ENCODE measurements at regions not wholly inside any gene's neighbourhood (a gene's known extent, or its start where the extent isn't known, plus 50 kb on each side); places are given as distances from the start of the nearest gene placed in this dataset.

DNA sequence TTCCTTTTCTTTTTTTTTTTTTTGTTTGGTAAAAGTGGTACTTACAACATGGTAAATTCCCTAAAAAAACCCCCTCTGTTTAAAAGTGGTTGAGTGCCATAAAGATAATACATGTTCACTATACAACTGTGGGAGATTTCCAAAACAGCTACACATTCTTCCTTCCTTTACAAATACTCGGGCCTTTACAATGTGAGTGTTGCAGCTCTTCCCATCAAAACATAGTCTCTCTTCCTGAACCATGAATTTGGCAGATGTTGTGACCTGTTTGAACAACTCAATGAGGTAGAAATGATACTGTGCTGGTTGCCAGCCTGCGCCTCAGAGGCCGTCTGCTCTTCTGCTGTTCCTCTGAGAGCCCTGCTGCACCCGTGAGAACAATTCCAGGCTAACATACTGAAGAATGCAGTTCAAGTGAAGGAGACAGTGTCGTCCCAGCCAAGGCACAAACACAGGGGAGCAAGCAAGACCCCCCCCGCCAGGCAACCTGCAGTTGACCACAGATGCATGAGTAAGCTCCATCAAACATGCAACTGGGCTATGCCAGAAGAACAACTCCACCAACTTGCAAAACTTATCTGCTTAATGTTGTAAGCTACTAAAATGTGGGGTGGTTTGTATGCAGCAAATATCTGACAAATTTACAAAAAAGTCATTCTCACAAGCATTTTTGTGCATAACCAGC is 645.0 kb downstream of the PCDH7 start:
- DNase-seq (ENCODE audit: low spot score): no peak
- H3K27ac Mint-ChIP-seq (ENCODE audit: unreplicated experiment): no peak overlapping the region
- H3K27me3 Mint-ChIP-seq (ENCODE audit: unreplicated experiment): peaks cover 2% of the 10 kb centered on the region
- peaks cover 3% of the 10 kb centered on the region for H3K4me1 Mint-ChIP-seq (ENCODE audit: unreplicated experiment)
- no peaks in the 10 kb centered on the region for H3K9me3 Mint-ChIP-seq (ENCODE audit: unreplicated experiment)
- H3K36me3 Mint-ChIP-seq (ENCODE audit: low read depth, unreplicated experiment): no peaks in the 10 kb centered on the region
- no peak for TF ChIP-seq CTCF (IDR thresholded peaks at IDR 0.05; ENCODE audit: unreplicated experiment)
- H3K4me3 Mint-ChIP-seq (ENCODE audit: unreplicated experiment): no peak overlapping the region

DNA sequence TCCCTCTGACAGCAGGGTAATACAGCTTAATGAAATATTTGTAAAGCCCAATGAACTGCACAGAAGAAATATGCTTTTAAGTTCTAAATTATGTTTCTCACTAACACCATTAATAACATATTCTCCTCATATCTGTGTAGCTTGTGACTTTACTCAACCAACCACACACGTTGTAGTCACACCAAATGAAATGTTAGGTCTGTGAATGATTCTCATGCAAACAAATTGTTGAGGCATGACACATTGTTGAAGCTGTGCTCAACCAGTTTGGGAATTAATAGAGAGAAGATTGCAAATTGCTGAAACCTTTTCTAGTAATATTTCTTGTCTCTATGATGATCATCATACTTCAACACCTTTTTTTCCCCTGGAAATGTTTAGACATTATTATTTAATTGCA is 645.9 kb downstream of the PCDH7 start:
- TF ChIP-seq CTCF (IDR thresholded peaks at IDR 0.05; ENCODE audit: unreplicated experiment): no peak
- DNase-seq (ENCODE audit: low spot score): no peak
- Mint-ChIP-seq H3K27me3 (ENCODE audit: unreplicated experiment) (peaks cover 2% of the 10 kb centered on the region), H3K36me3 (ENCODE audit: low read depth, unreplicated experiment) (no peaks in the 10 kb centered on the region), H3K27ac (ENCODE audit: unreplicated experiment) (no peak overlapping the region), H3K9me3 (ENCODE audit: unreplicated experiment) (no peaks in the 10 kb centered on the region), H3K4me3 (ENCODE audit: unreplicated experiment) (no peak overlapping the region), H3K4me1 (ENCODE audit: unreplicated experiment) (peaks cover 3% of the 10 kb centered on the region)

DNA sequence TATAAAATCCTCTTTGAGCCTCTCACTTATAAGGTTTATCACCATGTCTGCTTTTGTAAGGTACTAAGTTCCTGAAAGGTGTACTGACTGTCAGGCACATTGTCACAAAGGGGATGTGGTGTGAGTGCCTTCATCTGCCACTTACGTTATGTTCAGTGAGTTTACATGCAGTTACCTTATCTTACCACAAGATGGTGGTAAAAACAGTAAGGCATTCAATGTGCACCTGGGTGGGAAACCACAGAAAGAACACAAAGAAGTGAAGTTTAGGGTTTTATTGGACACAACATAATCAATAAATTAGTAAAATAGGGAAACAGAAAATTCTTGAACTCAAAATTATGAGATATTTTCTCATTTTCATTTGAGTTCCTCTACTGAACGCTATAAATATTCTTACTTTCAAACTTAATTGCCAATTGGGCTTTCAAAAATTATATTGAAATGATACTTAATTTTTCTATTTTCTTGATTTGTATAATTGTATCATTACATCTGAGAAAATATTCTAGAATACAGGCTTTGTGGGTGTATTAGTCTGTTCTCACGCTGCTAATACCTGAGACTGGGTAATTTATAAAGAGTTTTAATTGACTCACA is 650.8 kb downstream of the PCDH7 start:
- Mint-ChIP-seq H3K27ac (ENCODE audit: unreplicated experiment) (no peak overlapping the region), H3K4me3 (ENCODE audit: unreplicated experiment) (no peak overlapping the region), H3K27me3 (ENCODE audit: unreplicated experiment) (peaks cover 2% of the 10 kb centered on the region), H3K36me3 (ENCODE audit: low read depth, unreplicated experiment) (no peaks in the 10 kb centered on the region), H3K9me3 (ENCODE audit: unreplicated experiment) (no peaks in the 10 kb centered on the region), H3K4me1 (ENCODE audit: unreplicated experiment) (peaks cover 5% of the 10 kb centered on the region)
- peak; percentile 5 for DNase-seq (ENCODE audit: low spot score)
- TF ChIP-seq CTCF (IDR thresholded peaks at IDR 0.05; ENCODE audit: unreplicated experiment): peak; percentile 87

- H3K9me3 Mint-ChIP-seq (ENCODE audit: unreplicated experiment): no peaks in the 10 kb centered on the region
- H3K36me3 Mint-ChIP-seq (ENCODE audit: low read depth, unreplicated experiment): no peaks in the 10 kb centered on the region
- H3K4me1 Mint-ChIP-seq (ENCODE audit: unreplicated experiment): peaks cover 3% of the 10 kb centered on the region
- no peak overlapping the region for H3K27ac Mint-ChIP-seq (ENCODE audit: unreplicated experiment)
- no peak overlapping the region for H3K4me3 Mint-ChIP-seq (ENCODE audit: unreplicated experiment)
- no peaks in the 10 kb centered on the region for H3K27me3 Mint-ChIP-seq (ENCODE audit: unreplicated experiment)
- no peak for DNase-seq (ENCODE audit: low spot score)
- no peak for TF ChIP-seq CTCF (IDR thresholded peaks at IDR 0.05; ENCODE audit: unreplicated experiment)
These were observed 654.2 kb downstream of the PCDH7 start for GRCh38 chr4:31374256-31374960.

- no peak for TF ChIP-seq CTCF (IDR thresholded peaks at IDR 0.05; ENCODE audit: unreplicated experiment)
- DNase-seq (ENCODE audit: low spot score): no peak
- no peak overlapping the region for H3K4me3 Mint-ChIP-seq (ENCODE audit: unreplicated experiment)
- peaks cover 3% of the 10 kb centered on the region for H3K4me1 Mint-ChIP-seq (ENCODE audit: unreplicated experiment)
- no peaks in the 10 kb centered on the region for H3K27me3 Mint-ChIP-seq (ENCODE audit: unreplicated experiment)
- no peaks in the 10 kb centered on the region for H3K9me3 Mint-ChIP-seq (ENCODE audit: unreplicated experiment)
- no peak overlapping the region for H3K27ac Mint-ChIP-seq (ENCODE audit: unreplicated experiment)
- H3K36me3 Mint-ChIP-seq (ENCODE audit: low read depth, unreplicated experiment): no peaks in the 10 kb centered on the region
These were observed 655.8 kb downstream of the PCDH7 start for GRCh38 chr4:31375936-31376335.

Data from endothelial cell (in vitro differentiated cells).